Activated naive CD8-positive, alpha-beta T cell treated with anti-CD3 and anti-CD28 coated beads, Interleukin-2, amount 50 U/mL, for 24 hours (primary cell): ENCODE measurements at regions not wholly inside any gene's neighbourhood (a gene's known extent, or its start where the extent isn't known, plus 50 kb on each side); places are given as distances from the start of the nearest gene placed in this dataset.
A peak's percentile ranks its signal among the peaks of the same experiment; 100 is the strongest.

ENCODE experiments used
- ATAC-seq: fragments of 150-1000 bp; cut with Tn5 transposase; one replicate; pipeline ENCODE4 v1.10.0; 2021
- DNase-seq: peaks from one replicate; pipeline ENCODE4 v3.0.0; 2021
- H3K27ac Mint-ChIP-seq: one replicate; pipeline ENCODE4 v1.8.0; 2021; ENCODE audit warnings: mild to moderate bottlenecking, mixed read lengths
- H3K27me3 Mint-ChIP-seq: one replicate; pipeline ENCODE4 v1.8.0; 2021; ENCODE audit warnings: mixed read lengths
- H3K36me3 Mint-ChIP-seq: one replicate; pipeline ENCODE4 v1.8.0; 2021; ENCODE audit warnings: low read depth, mixed read lengths
- H3K4me1 Mint-ChIP-seq: one replicate; pipeline ENCODE4 v1.8.0; 2021; ENCODE audit warnings: mixed read lengths
- H3K4me3 Mint-ChIP-seq: one replicate; pipeline ENCODE4 v1.8.0; 2021; ENCODE audit warnings: mild to moderate bottlenecking, moderate library complexity, mixed read lengths
- H3K9me3 Mint-ChIP-seq: one replicate; pipeline ENCODE4 v1.8.0; 2021; ENCODE audit warnings: mixed read lengths

GRCh38 chr14:82621881-82622450 lies 1088.3 kb upstream of the SEL1L start:
- Mint-ChIP-seq H3K9me3 (peaks cover 8% of the 10 kb centered on the region), H3K27me3 (no peaks in the 10 kb centered on the region), H3K27ac (no peak overlapping the region), H3K4me1 (no peaks in the 10 kb centered on the region), H3K4me3 (no peak overlapping the region), H3K36me3 (no peaks in the 10 kb centered on the region)
- ATAC-seq = no peak
- DNase-seq = no peak

- H3K27ac Mint-ChIP-seq = no peak overlapping the region
These were observed 1092.8 kb upstream of the SEL1L start for GRCh38 chr14:82626156-82627066.

GRCh38 chr14:82635915-82636314 lies 1102.3 kb upstream of the SEL1L start:
- Mint-ChIP-seq H3K27me3 (no peaks in the 10 kb centered on the region), H3K36me3 (no peaks in the 10 kb centered on the region), H3K27ac (no peak overlapping the region), H3K4me1 (no peaks in the 10 kb centered on the region), H3K9me3 (peaks cover 12% of the 10 kb centered on the region), H3K4me3 (no peak overlapping the region)
- ATAC-seq = no peak
- DNase-seq = no peak

More at GRCh38 chr14:82626156-82627066, 1092.8 kb upstream of the SEL1L start:
- Mint-ChIP-seq H3K27me3 (no peaks in the 10 kb centered on the region), H3K4me1 (no peaks in the 10 kb centered on the region), H3K4me3 (no peak overlapping the region), H3K36me3 (no peaks in the 10 kb centered on the region), H3K9me3 (peaks cover 11% of the 10 kb centered on the region)
- no peak for DNase-seq
- no peak for ATAC-seq

GRCh38 chr14:82636426-82636825 lies 1102.8 kb upstream of the SEL1L start:
- ATAC-seq (no peak), DNase-seq (no peak)
- H3K4me1 Mint-ChIP-seq = no peaks in the 10 kb centered on the region
- H3K27ac Mint-ChIP-seq = no peak overlapping the region
- no peaks in the 10 kb centered on the region for H3K36me3 Mint-ChIP-seq
- peaks cover 11% of the 10 kb centered on the region for H3K9me3 Mint-ChIP-seq
- no peak overlapping the region for H3K4me3 Mint-ChIP-seq
- H3K27me3 Mint-ChIP-seq = no peaks in the 10 kb centered on the region

GRCh38 chr14:82641050-82641540 lies 1107.4 kb upstream of the SEL1L start:
- Mint-ChIP-seq H3K4me1 (no peaks in the 10 kb centered on the region), H3K27me3 (no peaks in the 10 kb centered on the region), H3K9me3 (peaks cover 4% of the 10 kb centered on the region), H3K36me3 (no peaks in the 10 kb centered on the region), H3K27ac (no peak overlapping the region), H3K4me3 (no peak overlapping the region)
- ATAC-seq = no peak
- no peak for DNase-seq

GRCh38 chr14:82642425-82642824 lies 1108.8 kb upstream of the SEL1L start:
- no peak overlapping the region for H3K27ac Mint-ChIP-seq
- H3K9me3 Mint-ChIP-seq = peaks cover 4% of the 10 kb centered on the region
- H3K4me3 Mint-ChIP-seq = peak overlapping the region; percentile 27
- H3K27me3 Mint-ChIP-seq = no peaks in the 10 kb centered on the region
- H3K4me1 Mint-ChIP-seq = no peaks in the 10 kb centered on the region
- ATAC-seq = no peak
- H3K36me3 Mint-ChIP-seq = no peaks in the 10 kb centered on the region
- DNase-seq = no peak

- no peak overlapping the region for H3K4me3 Mint-ChIP-seq
These were observed 1113.6 kb upstream of the SEL1L start for GRCh38 chr14:82647088-82647810.

GRCh38 chr14:82655770-82656169 lies 1122.1 kb upstream of the SEL1L start:
- no peak for ATAC-seq

More at GRCh38 chr14:82647088-82647810, 1113.6 kb upstream of the SEL1L start:
- Mint-ChIP-seq H3K9me3 (no peaks in the 10 kb centered on the region), H3K27ac (no peak overlapping the region), H3K36me3 (no peaks in the 10 kb centered on the region), H3K27me3 (no peaks in the 10 kb centered on the region), H3K4me1 (no peaks in the 10 kb centered on the region)
- DNase-seq = no peak
- ATAC-seq = no peak

GRCh38 chr14:82657186-82657675 lies 1123.6 kb upstream of the SEL1L start:
- peaks cover 9% of the 10 kb centered on the region for H3K9me3 Mint-ChIP-seq
- no peaks in the 10 kb centered on the region for H3K36me3 Mint-ChIP-seq
- H3K27me3 Mint-ChIP-seq = no peaks in the 10 kb centered on the region
- H3K4me1 Mint-ChIP-seq = no peaks in the 10 kb centered on the region
- no peak overlapping the region for H3K4me3 Mint-ChIP-seq
- no peak for ATAC-seq
- no peak for DNase-seq
- H3K27ac Mint-ChIP-seq = no peak overlapping the region

More at GRCh38 chr14:82655770-82656169, 1122.1 kb upstream of the SEL1L start:
- no peak for DNase-seq
- Mint-ChIP-seq H3K9me3 (peaks cover 4% of the 10 kb centered on the region), H3K27ac (no peak overlapping the region), H3K4me1 (no peaks in the 10 kb centered on the region), H3K27me3 (no peaks in the 10 kb centered on the region), H3K4me3 (no peak overlapping the region), H3K36me3 (no peaks in the 10 kb centered on the region)

- Mint-ChIP-seq H3K27me3 (no peaks in the 10 kb centered on the region), H3K4me1 (no peaks in the 10 kb centered on the region), H3K4me3 (no peak overlapping the region), H3K9me3 (peaks cover 12% of the 10 kb centered on the region), H3K27ac (no peak overlapping the region), H3K36me3 (no peaks in the 10 kb centered on the region)
- DNase-seq = no peak
- ATAC-seq = no peak
These were observed 1127.6 kb upstream of the SEL1L start for GRCh38 chr14:82661258-82661657.

GRCh38 chr14:82667006-82667405 lies 1133.4 kb upstream of the SEL1L start:
- no peaks in the 10 kb centered on the region for H3K27me3 Mint-ChIP-seq
- H3K9me3 Mint-ChIP-seq = peaks cover 9% of the 10 kb centered on the region
- ATAC-seq (no peak), DNase-seq (no peak)
- no peaks in the 10 kb centered on the region for H3K36me3 Mint-ChIP-seq
- no peak overlapping the region for H3K4me3 Mint-ChIP-seq
- H3K27ac Mint-ChIP-seq = no peak overlapping the region
- no peaks in the 10 kb centered on the region for H3K4me1 Mint-ChIP-seq

GRCh38 chr14:82667501-82667900 lies 1133.8 kb upstream of the SEL1L start:
- no peak overlapping the region for H3K27ac Mint-ChIP-seq
- DNase-seq (no peak), ATAC-seq (no peak)
- H3K9me3 Mint-ChIP-seq = peaks cover 9% of the 10 kb centered on the region
- no peaks in the 10 kb centered on the region for H3K27me3 Mint-ChIP-seq
- no peaks in the 10 kb centered on the region for H3K4me1 Mint-ChIP-seq
- no peak overlapping the region for H3K4me3 Mint-ChIP-seq
- H3K36me3 Mint-ChIP-seq = no peaks in the 10 kb centered on the region

- DNase-seq (no peak), ATAC-seq (no peak)
- Mint-ChIP-seq H3K27ac (no peak overlapping the region), H3K4me3 (no peak overlapping the region), H3K4me1 (no peaks in the 10 kb centered on the region), H3K9me3 (peaks cover 16% of the 10 kb centered on the region), H3K36me3 (no peaks in the 10 kb centered on the region), H3K27me3 (no peaks in the 10 kb centered on the region)
These were observed 1142.8 kb upstream of the SEL1L start for GRCh38 chr14:82676403-82676802.

- H3K27me3 Mint-ChIP-seq = no peaks in the 10 kb centered on the region
- no peak overlapping the region for H3K27ac Mint-ChIP-seq
These were observed 1156.3 kb upstream of the SEL1L start for GRCh38 chr14:82689948-82690347.

More at GRCh38 chr14:82689948-82690347, 1156.3 kb upstream of the SEL1L start:
- DNase-seq = no peak
- no peaks in the 10 kb centered on the region for H3K36me3 Mint-ChIP-seq
- peaks cover 19% of the 10 kb centered on the region for H3K9me3 Mint-ChIP-seq
- no peak for ATAC-seq
- no peak overlapping the region for H3K4me3 Mint-ChIP-seq
- no peaks in the 10 kb centered on the region for H3K4me1 Mint-ChIP-seq
